ENCODE measurements at regions not wholly inside any gene's neighbourhood (a gene's known extent, or its start where the extent isn't known, plus 50 kb on each side); places are given as distances from the start of the nearest gene placed in this dataset.

DNA sequence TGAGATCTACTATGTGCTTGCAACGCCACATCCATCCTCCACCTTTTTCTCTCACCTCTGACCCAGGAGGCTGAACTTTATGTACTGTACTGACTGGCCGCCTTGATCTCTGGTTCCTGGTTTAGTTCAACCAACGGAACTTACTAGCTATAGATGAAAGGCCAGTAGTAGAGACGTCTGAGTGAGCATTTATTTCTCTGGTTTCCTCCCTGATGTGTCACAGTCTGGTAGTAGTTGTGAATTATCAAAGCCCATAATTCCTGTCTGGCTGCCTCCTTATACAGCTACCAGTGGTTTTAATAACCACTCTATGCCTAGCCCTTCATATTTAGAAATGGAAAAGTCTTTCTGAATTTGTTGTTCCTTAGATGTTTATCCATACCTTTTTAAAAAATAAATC, 64.7 kb downstream of the POM121L12 start:
- DNase-seq (ENCODE audit: unreplicated experiment): no peak
- TF ChIP-seq CTCF (IDR thresholded peaks at IDR 0.05; ENCODE audit: unreplicated experiment): no peak
- Mint-ChIP-seq H3K4me1 (ENCODE audit: insufficient read depth, unreplicated experiment) (peaks cover 6% of the 10 kb centered on the region), H3K9me3 (ENCODE audit: unreplicated experiment) (no peaks in the 10 kb centered on the region), H3K27me3 (ENCODE audit: insufficient read depth, unreplicated experiment) (peaks cover 86% of the 10 kb centered on the region), H3K27ac (ENCODE audit: low read depth, unreplicated experiment) (no peak overlapping the region), H3K36me3 (ENCODE audit: insufficient read depth, unreplicated experiment) (no peaks in the 10 kb centered on the region), H3K4me3 (ENCODE audit: unreplicated experiment) (no peak overlapping the region)
- no TSS peak for BruUV-seq (replicated peaks)
- ChIA-PET POLR2A (no interaction called here), CTCF (no interaction called here)
- intact Hi-C loops (cut with micrococcal nuclease): no loop called here

DNA sequence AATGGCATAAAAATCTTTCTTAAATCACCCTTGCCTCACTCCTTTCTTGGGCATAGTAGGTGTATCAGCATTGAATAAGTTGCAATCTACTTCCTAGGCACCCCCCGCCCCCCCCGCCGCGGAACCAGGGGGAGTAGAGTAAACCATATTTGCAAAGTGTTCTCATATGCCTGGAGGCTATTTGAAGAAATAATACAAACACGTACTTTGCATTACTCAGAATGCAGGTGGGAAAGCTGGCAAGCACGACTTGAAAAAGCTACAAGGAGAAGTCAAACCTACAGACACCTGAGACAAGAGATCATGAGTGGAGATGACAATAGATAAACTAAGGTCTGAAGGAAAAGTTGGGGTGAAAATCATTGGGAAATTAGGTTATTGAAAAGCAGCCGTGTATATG, 65.6 kb downstream of the POM121L12 start:
- Mint-ChIP-seq H3K9me3 (ENCODE audit: unreplicated experiment) (no peaks in the 10 kb centered on the region), H3K27me3 (ENCODE audit: insufficient read depth, unreplicated experiment) (peaks cover 78% of the 10 kb centered on the region), H3K27ac (ENCODE audit: low read depth, unreplicated experiment) (no peak overlapping the region), H3K4me3 (ENCODE audit: unreplicated experiment) (no peak overlapping the region), H3K4me1 (ENCODE audit: insufficient read depth, unreplicated experiment) (peaks cover 6% of the 10 kb centered on the region), H3K36me3 (ENCODE audit: insufficient read depth, unreplicated experiment) (no peaks in the 10 kb centered on the region)
- CTCF ChIA-PET: interaction anchor here (0.7 kb wide), 1 partner anchor 10 kb away, joined by 3 read pairs; no protein-coding TSS in a partner anchor
- TF ChIP-seq CTCF (IDR thresholded peaks at IDR 0.05; ENCODE audit: unreplicated experiment): no peak
- peak; percentile 3 for DNase-seq (ENCODE audit: unreplicated experiment)
- intact Hi-C loops (cut with micrococcal nuclease): no loop called here
- POLR2A ChIA-PET: no interaction called here
- BruUV-seq (replicated peaks): no TSS peak

DNA sequence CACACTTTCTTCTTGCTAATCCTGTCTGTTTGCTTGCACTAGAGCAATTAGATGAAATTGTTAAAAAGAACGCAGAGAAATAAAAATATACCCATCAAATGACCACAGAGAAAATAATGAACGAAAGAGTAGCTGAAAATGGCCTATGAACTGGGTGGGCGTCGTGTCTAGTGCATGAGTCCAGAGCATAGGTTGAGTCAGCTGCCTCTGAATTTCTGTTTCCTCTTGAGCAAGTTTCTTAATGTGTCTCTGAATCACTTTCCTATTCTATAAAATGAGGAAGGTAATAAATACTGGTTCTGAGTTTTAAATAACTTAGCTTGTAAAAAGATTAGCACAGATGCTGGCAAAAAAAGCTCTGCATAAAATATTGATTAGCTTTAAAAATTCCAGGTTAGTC, 75.0 kb downstream of the POM121L12 start:
- no peak for TF ChIP-seq CTCF (IDR thresholded peaks at IDR 0.05; ENCODE audit: unreplicated experiment)
- CTCF ChIA-PET: interaction anchor here (1.1 kb wide), 1 partner anchor 9 kb away, joined by 3 read pairs; no protein-coding TSS in a partner anchor
- H3K9me3 Mint-ChIP-seq (ENCODE audit: unreplicated experiment): no peaks in the 10 kb centered on the region
- H3K27ac Mint-ChIP-seq (ENCODE audit: low read depth, unreplicated experiment): no peak overlapping the region
- POLR2A ChIA-PET: interaction anchor here (0.6 kb wide), 1 partner anchor 167 kb away, joined by 3 read pairs; no protein-coding TSS in a partner anchor
- intact Hi-C loops (cut with micrococcal nuclease): no loop called here
- H3K27me3 Mint-ChIP-seq (ENCODE audit: insufficient read depth, unreplicated experiment): peaks cover 45% of the 10 kb centered on the region
- no peak overlapping the region for H3K4me3 Mint-ChIP-seq (ENCODE audit: unreplicated experiment)
- no TSS peak for BruUV-seq (replicated peaks)
- DNase-seq (ENCODE audit: unreplicated experiment): no peak
- H3K36me3 Mint-ChIP-seq (ENCODE audit: insufficient read depth, unreplicated experiment): no peaks in the 10 kb centered on the region
- no peaks in the 10 kb centered on the region for H3K4me1 Mint-ChIP-seq (ENCODE audit: insufficient read depth, unreplicated experiment)

DNA sequence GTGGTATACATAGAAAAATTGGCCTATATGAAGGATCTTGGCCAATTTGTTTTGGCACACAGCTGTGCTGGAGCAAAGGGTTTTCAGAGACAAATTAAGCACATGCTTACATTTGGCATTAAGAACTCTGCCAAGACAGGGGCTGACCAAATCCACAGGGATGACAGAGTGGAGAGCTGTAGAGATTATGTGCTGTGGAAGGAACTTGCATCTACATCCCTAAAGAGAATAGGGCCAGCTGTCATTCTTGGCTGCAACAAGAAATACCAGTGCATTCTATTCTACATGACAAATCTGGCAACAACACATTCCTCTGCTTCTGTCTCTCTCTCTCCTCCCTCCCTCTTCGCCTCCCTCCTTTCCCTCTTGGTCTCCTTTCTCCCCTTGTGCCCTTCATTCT, 75.6 kb downstream of the POM121L12 start:
- POLR2A ChIA-PET: no interaction called here
- peaks cover 46% of the 10 kb centered on the region for H3K27me3 Mint-ChIP-seq (ENCODE audit: insufficient read depth, unreplicated experiment)
- H3K4me1 Mint-ChIP-seq (ENCODE audit: insufficient read depth, unreplicated experiment): no peaks in the 10 kb centered on the region
- TF ChIP-seq CTCF (IDR thresholded peaks at IDR 0.05; ENCODE audit: unreplicated experiment): no peak
- H3K9me3 Mint-ChIP-seq (ENCODE audit: unreplicated experiment): no peaks in the 10 kb centered on the region
- H3K4me3 Mint-ChIP-seq (ENCODE audit: unreplicated experiment): no peak overlapping the region
- BruUV-seq (replicated peaks): no TSS peak
- intact Hi-C loops (cut with micrococcal nuclease): no loop called here
- H3K27ac Mint-ChIP-seq (ENCODE audit: low read depth, unreplicated experiment): no peak overlapping the region
- no peak for DNase-seq (ENCODE audit: unreplicated experiment)
- H3K36me3 Mint-ChIP-seq (ENCODE audit: insufficient read depth, unreplicated experiment): no peaks in the 10 kb centered on the region
- CTCF ChIA-PET: interaction anchor here (1.1 kb wide), 1 partner anchor 10 kb away, joined by 3 read pairs; no protein-coding TSS in a partner anchor

Data from MCF 10A (cell line).